NCI-H82 treated with DMSO at 0.1 percent for 48 hours (cell line): ENCODE measurements at regions not wholly inside any gene's neighbourhood (a gene's known extent, or its start where the extent isn't known, plus 50 kb on each side); places are given as distances from the start of the nearest gene placed in this dataset.

Experiments
- DNase-seq: peaks from one replicate; lab custom pipeline; 2025; ENCODE audit not compliant: unreplicated experiment; lab: John Stamatoyannopoulos, UW

DNA sequence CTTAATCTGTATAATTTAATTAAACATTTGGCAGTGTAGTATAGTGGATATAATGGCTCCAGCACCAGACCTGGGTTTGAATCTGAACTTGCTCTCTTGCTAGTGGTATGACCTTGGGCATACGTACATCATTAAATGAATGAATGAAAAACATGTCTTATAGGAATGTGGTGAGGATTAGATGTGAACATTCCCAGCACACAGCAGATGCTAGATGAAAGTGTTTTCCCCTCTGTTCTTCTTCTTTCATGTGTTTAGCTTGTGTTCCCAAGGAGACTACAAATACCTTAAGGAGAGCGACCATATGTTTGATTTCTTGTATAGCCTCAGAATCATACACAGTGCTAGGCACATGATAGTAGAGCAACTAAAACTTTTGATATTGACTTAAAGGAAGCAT is 56.5 kb downstream of the CT47B1 start:
- no peak for DNase-seq

- no peak for DNase-seq
These were observed 61.7 kb downstream of the CT47B1 start for GRCh38 chrX:120813982-120814381.

DNA sequence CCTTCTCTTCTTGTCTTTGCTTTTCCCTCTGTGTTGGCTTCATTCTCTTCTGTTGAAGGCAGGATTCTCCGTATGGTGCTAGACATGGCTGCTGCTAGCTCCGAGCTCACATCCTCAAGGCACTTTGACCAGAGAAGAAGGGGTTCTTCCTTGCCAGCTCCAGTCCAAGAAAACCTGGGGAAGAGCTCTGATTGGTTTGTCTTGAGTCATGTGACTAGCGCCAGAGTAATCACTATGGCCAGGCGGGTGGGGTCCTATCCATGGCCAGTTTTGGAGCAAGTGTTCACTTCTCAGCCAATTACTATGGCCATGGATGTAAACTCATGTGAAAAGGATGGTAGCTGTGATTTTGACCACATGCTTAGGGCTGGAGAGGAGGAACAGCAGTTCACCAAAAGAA is 74.2 kb downstream of the CT47B1 start:
- no peak for DNase-seq

- DNase-seq, result no peak
These were observed 78.3 kb downstream of the CT47B1 start for GRCh38 chrX:120797188-120797851.

- DNase-seq, result no peak
These were observed 80.4 kb downstream of the CT47B1 start for GRCh38 chrX:120795301-120795700.

GRCh38 chrX:120794525-120794975 is 81.1 kb downstream of the CT47B1 start:
- no peak for DNase-seq

- no peak for DNase-seq
These were observed 82.6 kb downstream of the CT47B1 start for GRCh38 chrX:120793098-120793497.

- DNase-seq, result no peak
These were observed 84.5 kb downstream of the CT47B1 start for GRCh38 chrX:120791013-120791643.

DNA sequence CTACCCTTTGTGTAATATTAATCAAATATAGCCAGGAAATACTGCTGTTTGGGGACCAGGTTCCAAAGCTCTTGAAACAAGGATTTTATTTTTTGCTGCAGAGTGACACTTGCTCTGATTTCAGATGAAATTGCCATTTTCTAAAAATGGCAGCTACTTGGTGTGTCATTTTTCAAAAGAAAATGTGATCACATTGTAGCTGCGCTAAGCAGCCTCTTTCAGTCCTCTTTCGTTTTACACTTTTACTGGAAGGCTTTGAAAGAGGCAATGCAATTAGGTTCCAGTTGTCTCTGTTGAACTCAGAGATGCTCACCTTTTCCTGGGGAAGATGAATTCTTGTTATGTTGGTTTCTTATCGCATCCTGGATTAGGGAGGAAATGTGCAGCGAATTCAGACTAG is 85.1 kb downstream of the CT47B1 start:
- no peak for DNase-seq

DNA sequence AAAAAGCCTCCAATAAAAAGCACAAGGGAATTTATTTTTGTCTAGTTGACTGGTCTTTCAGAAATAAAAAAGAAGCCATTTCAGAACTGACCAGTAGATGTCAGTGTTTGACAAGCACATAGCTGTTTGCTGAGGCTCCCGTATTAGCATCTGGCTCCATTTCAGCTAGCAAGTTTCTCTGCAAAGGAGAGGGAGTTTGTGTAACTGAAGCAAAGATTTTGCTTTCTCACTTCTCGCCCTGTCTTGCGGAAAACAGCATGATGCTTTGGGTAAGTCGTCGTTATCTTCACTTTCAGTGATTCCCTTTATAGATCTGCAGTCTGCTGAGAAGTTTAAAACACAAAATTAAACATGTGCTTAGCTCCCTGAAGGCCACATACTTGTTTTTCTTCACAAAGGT is 85.5 kb downstream of the CT47B1 start:
- peak; percentile 48 for DNase-seq

DNA sequence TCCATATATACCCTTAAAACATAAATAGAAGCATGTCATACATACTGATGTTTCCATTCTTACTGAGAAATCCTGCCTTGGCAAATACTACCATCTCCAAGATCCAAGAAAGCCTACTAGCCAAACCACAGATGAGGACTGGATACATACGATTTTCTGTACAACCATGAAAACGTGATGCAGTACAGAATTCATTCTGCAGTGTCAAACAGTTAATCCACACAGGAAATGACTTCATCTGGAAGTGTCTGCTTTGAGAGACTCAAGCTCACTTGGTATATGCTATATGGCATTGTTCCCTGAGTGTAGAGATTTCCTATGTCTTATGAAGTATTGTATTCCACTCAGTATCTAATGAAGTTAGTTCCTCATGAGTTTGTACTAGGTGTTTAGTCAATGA is 94.3 kb downstream of the CT47B1 start:
- DNase-seq, result no peak

DNA sequence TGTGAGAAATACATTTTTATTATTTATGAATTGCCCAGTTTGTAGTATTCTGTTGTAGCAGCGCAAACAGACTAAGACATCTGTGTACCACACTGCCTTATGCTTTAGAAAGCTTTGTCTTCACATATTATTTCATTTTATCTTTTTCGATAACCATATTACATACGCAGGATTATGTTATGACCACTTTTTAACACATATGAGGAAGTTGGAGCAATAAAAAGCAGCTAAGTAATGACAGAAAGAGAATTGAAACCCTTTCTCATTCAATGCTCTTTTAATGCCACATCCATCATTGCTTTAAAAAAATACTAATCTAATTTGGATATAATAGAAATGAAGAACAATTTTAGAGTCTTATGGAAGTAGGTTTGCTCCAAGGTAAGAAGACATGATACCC is 99.7 kb downstream of the CT47B1 start:
- DNase-seq, result no peak

- DNase-seq, result no peak
These were observed 101.1 kb downstream of the CT47B1 start for GRCh38 chrX:120774606-120775005.

- no peak for DNase-seq
These were observed 101.9 kb downstream of the CT47B1 start for GRCh38 chrX:120773801-120774200.

DNA sequence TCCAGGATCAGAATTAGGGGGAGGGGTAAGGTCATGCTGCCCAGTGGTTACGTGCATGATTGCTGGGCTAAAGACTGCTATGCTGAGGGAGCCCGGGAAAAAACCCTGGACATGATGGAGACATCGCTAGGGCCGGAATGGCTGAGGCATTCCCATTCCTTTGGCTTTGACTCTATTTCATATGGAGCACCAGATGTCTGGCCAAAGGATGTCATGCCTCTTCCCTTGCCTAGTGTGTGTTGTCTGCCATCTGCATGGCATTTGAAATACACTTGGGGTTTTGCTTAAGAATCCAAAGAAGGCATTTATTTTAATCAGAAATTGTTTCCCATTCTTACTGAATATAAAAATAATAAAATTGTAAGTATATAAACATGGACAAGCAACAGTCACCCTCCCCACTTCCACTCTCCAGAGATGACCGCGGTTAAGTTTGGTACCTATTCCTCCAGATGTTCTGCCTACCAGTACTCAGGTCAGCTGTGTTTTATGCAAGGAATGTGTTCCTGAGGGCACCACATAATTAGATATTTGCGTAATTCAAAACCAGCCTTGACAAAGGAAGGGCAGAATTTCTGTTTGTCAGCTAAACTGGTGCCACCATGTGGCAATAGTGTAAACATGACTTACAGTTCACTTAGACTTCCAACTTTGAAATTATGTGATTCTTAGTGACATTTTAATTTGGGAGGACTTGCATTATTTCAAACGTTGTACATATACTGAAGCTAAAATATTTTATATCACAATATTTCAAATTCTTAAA is 105.9 kb downstream of the CT47B1 start:
- DNase-seq, result no peak

DNA sequence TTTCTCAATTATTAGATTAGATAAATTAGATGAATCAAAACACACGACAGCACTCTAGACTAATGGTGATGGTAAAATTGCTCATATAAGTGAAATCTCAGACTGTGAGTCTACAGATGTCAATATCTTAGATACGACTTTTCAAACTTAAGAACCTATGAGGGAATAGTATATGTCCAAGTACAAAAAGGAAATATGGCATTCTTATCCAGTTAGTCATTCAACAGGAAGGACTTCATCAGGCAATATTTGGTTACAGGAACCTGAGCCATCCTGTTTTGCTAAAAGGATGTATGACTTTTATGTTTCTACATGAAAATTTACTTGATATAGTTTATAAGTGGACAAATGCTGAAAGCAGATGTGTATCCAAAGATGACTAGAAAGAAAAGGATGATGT is 107.0 kb downstream of the CT47B1 start:
- DNase-seq, result no peak

GRCh38 chrX:120768254-120768653 is 107.4 kb downstream of the CT47B1 start:
- no peak for DNase-seq

DNA sequence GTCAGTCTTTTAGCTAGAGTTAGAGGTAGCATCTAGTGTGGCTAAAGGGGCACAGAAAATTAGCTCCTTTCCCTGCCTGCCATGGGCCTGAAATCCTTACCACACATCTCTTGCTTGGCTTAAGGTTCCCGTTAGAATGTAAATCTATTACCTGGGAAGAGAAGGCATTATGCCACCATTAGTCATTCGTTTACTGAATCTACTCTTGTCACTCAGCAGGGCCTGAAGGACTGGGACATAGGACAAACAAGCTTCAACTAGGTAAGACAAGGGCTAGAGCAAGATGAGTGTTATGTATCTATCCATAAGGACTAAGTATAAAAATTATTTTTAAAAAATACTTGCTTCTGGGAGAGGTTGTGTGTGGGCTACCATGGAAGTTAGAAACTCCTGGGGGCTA is 112.4 kb downstream of the CT47B1 start:
- DNase-seq, result no peak

DNA sequence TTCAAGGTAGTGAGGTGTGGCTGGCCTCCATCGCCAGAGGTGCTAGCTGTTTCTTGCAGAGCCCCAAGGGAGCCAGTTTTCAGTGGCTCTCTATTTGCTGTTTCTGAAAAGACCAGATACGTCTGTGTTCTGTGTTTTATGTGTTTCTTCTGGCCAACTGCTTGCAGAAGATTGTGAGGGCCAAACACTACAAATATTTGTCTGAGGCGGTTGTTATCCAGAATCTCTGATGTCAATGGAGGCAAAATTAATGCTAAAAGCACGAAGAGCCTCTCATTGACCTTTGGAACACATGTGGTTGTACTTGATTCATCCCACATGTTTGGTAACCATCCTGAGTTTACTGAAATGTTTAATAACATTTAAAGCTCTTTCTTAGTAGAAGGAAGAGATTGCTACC is 113.9 kb downstream of the CT47B1 start:
- no peak for DNase-seq

DNA sequence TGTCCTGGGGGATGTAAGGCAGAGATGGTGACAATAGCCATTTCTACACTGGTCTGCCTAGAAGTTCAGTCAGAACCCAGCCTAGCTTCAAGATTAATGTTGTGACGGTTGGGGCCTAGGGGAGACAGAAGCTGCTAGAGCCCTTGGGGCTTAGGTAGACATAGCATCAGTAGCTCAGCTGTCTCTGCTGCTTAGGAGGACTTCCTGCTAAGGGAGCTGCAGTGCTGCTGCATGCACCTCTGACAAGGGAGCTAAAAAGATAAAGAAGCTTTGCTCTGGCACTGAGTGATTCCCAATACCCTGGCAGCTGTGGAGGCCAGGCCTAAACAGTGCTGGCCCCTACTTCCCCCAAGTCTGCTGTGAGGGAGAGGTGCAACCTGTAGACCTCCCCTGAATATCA is 116.0 kb downstream of the CT47B1 start:
- DNase-seq, result no peak

DNA sequence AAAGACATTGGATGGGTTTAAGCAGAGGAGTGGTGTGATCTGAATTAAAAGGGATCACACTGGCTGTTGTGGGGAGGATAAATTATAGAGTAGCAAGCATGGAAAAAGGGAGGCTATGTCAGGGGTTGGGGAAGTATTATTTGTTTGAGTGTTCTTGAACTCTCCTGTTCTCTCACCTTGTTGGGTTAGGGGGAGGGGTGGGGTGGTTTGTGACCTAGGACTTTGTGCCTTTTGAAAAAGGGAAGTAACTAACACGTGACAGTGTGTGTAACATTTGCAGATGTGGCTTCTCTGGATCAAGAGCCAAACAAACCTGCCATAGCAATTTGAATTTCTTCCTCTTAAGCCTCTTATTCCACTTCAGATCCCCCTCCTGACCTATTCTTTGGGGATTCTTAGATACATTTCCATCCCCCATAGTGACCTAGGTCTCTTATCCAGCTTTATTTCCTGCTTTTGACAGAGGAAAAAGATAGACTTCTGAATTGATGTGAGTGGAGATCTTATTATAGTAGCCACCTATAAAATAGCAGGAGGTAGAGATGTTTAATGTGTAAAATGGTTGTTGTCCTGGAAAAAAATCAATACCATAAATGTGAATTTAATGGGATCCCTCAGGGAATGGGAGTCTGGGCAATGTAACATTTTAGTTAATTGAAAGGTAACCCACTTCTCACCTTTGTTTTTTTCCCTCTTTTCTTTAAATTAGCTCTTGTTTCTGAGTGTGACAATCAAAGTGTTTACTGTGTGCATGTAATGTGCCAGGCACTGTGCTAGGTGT is 120.4 kb downstream of the CT47B1 start:
- peak; percentile 27 for DNase-seq
